Thymus (tissue), 11 donors: ENCODE measurements at regions not wholly inside any gene's neighbourhood (a gene's known extent, or its start where the extent isn't known, plus 50 kb on each side); places are given as distances from the start of the nearest gene placed in this dataset.

ENCODE experiments used
- DNase-seq, 9 donors: peaks; one replicate each; pipeline ENCODE4 v3.0.0-alpha.2; 2013; ENCODE audit warnings: low spot score in 9 of 9, low read depth in 6 of 9, missing footprints in 1 of 9
- H3K27ac ChIP-seq, 2 donors: one replicate each; pipeline ENCODE4 v1.5.1; 2013; ENCODE audit warnings: control low read depth in 1 of 2, low read depth in 1 of 2, low read length in 1 of 2, mild to moderate bottlenecking in 1 of 2, moderate library complexity in 1 of 2
- H3K27me3 ChIP-seq, 2 donors: one replicate each; pipeline ENCODE4 v1.5.1; 2013; ENCODE audit warnings: low read length in 1 of 2; ENCODE audit not compliant: control insufficient read depth in 2 of 2, insufficient read depth in 1 of 2
- H3K36me3 ChIP-seq, 2 donors: one replicate each; pipeline ENCODE4 v1.5.1; 2013; ENCODE audit warnings: low read length in 1 of 2, mild to moderate bottlenecking in 1 of 2, moderate library complexity in 1 of 2; ENCODE audit not compliant: control insufficient read depth in 2 of 2, insufficient read depth in 2 of 2
- H3K4me1 ChIP-seq, 2 donors: one replicate each; pipeline ENCODE4 v1.5.1; 2013; ENCODE audit warnings: low read length in 2 of 2; ENCODE audit not compliant: control insufficient read depth in 2 of 2, insufficient read depth in 2 of 2
- H3K4me3 ChIP-seq, 2 donors: one replicate each; pipeline ENCODE4 v1.5.1; 2013; ENCODE audit warnings: low read length in 2 of 2, control low read depth in 1 of 2, mild to moderate bottlenecking in 1 of 2
- H3K9me3 ChIP-seq, 2 donors: one replicate each; pipeline ENCODE4 v1.5.1; 2013; ENCODE audit warnings: low read length in 1 of 2, mild to moderate bottlenecking in 1 of 2; ENCODE audit not compliant: control insufficient read depth in 2 of 2, insufficient read depth in 1 of 2
- WGBS: extraction: QIAGEN DNeasy Blood & Tissue Kit; methylation state at CpG from one replicate; pipeline ENCODE4 v1.1.7; 2013; 5-methylcytosine and 5-hydroxymethylcytosine counted together
- donor health status: healthy.

- WGBS, result 90% methylated on average over 4 of the region's 4 CpGs
- Histone ChIP-seq H3K9me3 (no peaks in the 10 kb centered on the region), H3K27ac (no peak overlapping the region), H3K4me3 (no peak overlapping the region), H3K27me3 (no peaks in the 10 kb centered on the region), H3K4me1 (no peaks in the 10 kb centered on the region), H3K36me3 (no peaks in the 10 kb centered on the region)
- no peak for DNase-seq
Observed at GRCh38 chr4:54173281-54173912, 55.7 kb upstream of the PDGFRA start.

GRCh38 chr4:54176202-54176601, 52.9 kb upstream of the PDGFRA start:
- no peak overlapping the region for H3K27ac ChIP-seq
- no peaks in the 10 kb centered on the region for H3K9me3 ChIP-seq
- H3K4me3 ChIP-seq, result no peak overlapping the region
- 96% methylated on average over 2 of the region's 2 CpGs for WGBS
- DNase-seq, result no peak
- no peaks in the 10 kb centered on the region for H3K4me1 ChIP-seq
- H3K27me3 ChIP-seq, result no peaks in the 10 kb centered on the region
- H3K36me3 ChIP-seq, result no peaks in the 10 kb centered on the region
